Kidney epithelial cell (primary cell): ENCODE measurements at regions not wholly inside any gene's neighbourhood (a gene's known extent, or its start where the extent isn't known, plus 50 kb on each side); places are given as distances from the start of the nearest gene placed in this dataset.
A peak's percentile ranks its signal among the peaks of the same experiment; 100 is the strongest.

Experiments used
- DNase-seq: peaks from one replicate; pipeline ENCODE4 v3.0.0-alpha.2; 2010; ENCODE audit warnings: low read depth
- H3K27me3 ChIP-seq: 2 replicates; pipeline ENCODE4 v1.6.0; 2011; ENCODE audit warnings: low read length; ENCODE audit not compliant: control insufficient read depth, insufficient read depth
- H3K36me3 ChIP-seq: 2 replicates; pipeline ENCODE4 v1.5.1; 2011; ENCODE audit warnings: low read length; ENCODE audit not compliant: control insufficient read depth, insufficient read depth
- H3K4me3 ChIP-seq: 2 replicates; pipeline ENCODE4 v1.5.1; 2011; ENCODE audit warnings: low read depth, mild to moderate bottlenecking, control low read depth, low read length
- CTCF ChIP-seq: IDR thresholded peaks from 2 replicates; pipeline ENCODE4 v1.5.1; 2011; ENCODE audit warnings: mild to moderate bottlenecking, moderate library complexity, low read length, control low read depth, inconsistent platforms; ENCODE audit not compliant: insufficient read depth, poor library complexity, severe bottlenecking

- TF ChIP-seq CTCF, result no peak
- no peaks in the 10 kb centered on the region for H3K27me3 ChIP-seq
- H3K4me3 ChIP-seq, result no peak overlapping the region
- no peak for DNase-seq
- H3K36me3 ChIP-seq, result no peaks in the 10 kb centered on the region
These were observed 129.5 kb downstream of the FOXD1 start for GRCh38 chr5:73319036-73319435.

GRCh38 chr5:73318308-73318719 is 130.3 kb downstream of the FOXD1 start:
- Histone ChIP-seq H3K27me3 (no peaks in the 10 kb centered on the region), H3K36me3 (no peaks in the 10 kb centered on the region), H3K4me3 (no peak overlapping the region)
- DNase-seq, result no peak
- TF ChIP-seq CTCF, result no peak

- TF ChIP-seq CTCF, result no peak
- H3K4me3 ChIP-seq, result no peak overlapping the region
- no peaks in the 10 kb centered on the region for H3K27me3 ChIP-seq
- peak; percentile 51 for DNase-seq
- H3K36me3 ChIP-seq, result no peaks in the 10 kb centered on the region
These were observed 131.1 kb downstream of the FOXD1 start for GRCh38 chr5:73317523-73317922.

GRCh38 chr5:73314395-73315257 is 134.0 kb downstream of the FOXD1 start:
- Histone ChIP-seq H3K36me3 (no peaks in the 10 kb centered on the region), H3K4me3 (no peak overlapping the region), H3K27me3 (no peaks in the 10 kb centered on the region)
- DNase-seq, result no peak
- no peak for TF ChIP-seq CTCF

GRCh38 chr5:73312872-73313510 is 135.6 kb downstream of the FOXD1 start:
- H3K4me3 ChIP-seq, result no peak overlapping the region
- no peaks in the 10 kb centered on the region for H3K36me3 ChIP-seq
- no peak for TF ChIP-seq CTCF
- no peak for DNase-seq
- H3K27me3 ChIP-seq, result no peaks in the 10 kb centered on the region
